Lower lobe of right lung (tissue), 2 donors: ENCODE measurements at regions not wholly inside any gene's neighbourhood (a gene's known extent, or its start where the extent isn't known, plus 50 kb on each side); places are given as distances from the start of the nearest gene placed in this dataset.
"Not testable (repeated sequence)": the region's sequence is repeated elsewhere in the genome, so short reads cannot be mapped to it uniquely, and the experiment has no call there.

Source experiments
- ATAC-seq, 2 donors: fragments of 200-7000 bp; cut with Tn5 transposase; one replicate each; pipeline ENCODE4 v1.9.1; 2020 to 2022; ENCODE audit warnings: mild to moderate bottlenecking in 2 of 2, moderate library complexity in 2 of 2
- DNase-seq: peaks from one replicate; pipeline ENCODE4 v3.0.0-alpha.2; 2020
- H3K27ac ChIP-seq: fragments of 200-600 bp; one replicate; pipeline ENCODE4 v1.8.0; 2022
- H3K27me3 ChIP-seq: fragments of 200-600 bp; one replicate; pipeline ENCODE4 v1.8.0; 2022; ENCODE audit warnings: low read depth
- H3K36me3 ChIP-seq: fragments of 200-600 bp; one replicate; pipeline ENCODE4 v1.8.0; 2022; ENCODE audit warnings: mild to moderate bottlenecking
- H3K4me1 ChIP-seq: fragments of 200-600 bp; one replicate; pipeline ENCODE4 v1.8.0; 2022
- H3K4me3 ChIP-seq: fragments of 200-600 bp; one replicate; pipeline ENCODE4 v1.8.0; 2022; ENCODE audit warnings: mild to moderate bottlenecking
- H3K9me3 ChIP-seq: fragments of 200-600 bp; one replicate; pipeline ENCODE4 v1.8.0; 2022
- intact Hi-C: fragments of 100-400 bp; cut with DNase I; formaldehyde crosslinking; loops from one replicate; pipeline ENCODE4 v1.11.0; 2022
- TF ChIP-seq, protein P1 (sequence below): fragments of 200-600 bp; IDR thresholded peaks from one replicate; pipeline ENCODE4 v1.8.0; 2022; ENCODE audit warnings: antibody characterized with exemption, mild to moderate bottlenecking
- donor health status: DM: no; HTN: yes; CAD: no; lungs with severe emphysema.

DNA sequence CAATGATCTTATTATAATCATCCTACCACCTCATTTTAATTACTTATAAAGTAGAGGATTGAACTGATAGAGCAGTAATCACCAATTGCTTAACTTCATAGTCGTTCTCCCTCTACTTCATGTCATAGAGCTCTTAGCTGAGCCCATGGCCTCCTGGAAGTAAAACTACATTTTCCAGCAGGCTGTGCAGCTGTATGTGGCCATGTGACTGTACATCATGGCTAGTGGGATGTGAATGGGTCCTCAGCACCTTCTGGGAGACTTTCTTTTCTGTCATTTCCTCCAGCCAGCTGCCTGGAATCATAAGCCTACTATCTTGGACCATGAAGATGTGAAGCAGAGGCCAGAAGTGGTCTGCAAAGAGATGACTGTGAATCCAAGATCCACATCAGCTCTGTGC is 128.7 kb upstream of the SKOR2 start:
- ATAC-seq (no peak), DNase-seq (no peak)
- Histone ChIP-seq H3K27me3 (peaks cover 3% of the 10 kb centered on the region), H3K27ac (no peak overlapping the region), H3K36me3 (no peaks in the 10 kb centered on the region), H3K4me3 (no peak overlapping the region), H3K9me3 (no peaks in the 10 kb centered on the region), H3K4me1 (no peaks in the 10 kb centered on the region)
- intact Hi-C loops: no loop called here
- TF ChIP-seq, protein P1, sequence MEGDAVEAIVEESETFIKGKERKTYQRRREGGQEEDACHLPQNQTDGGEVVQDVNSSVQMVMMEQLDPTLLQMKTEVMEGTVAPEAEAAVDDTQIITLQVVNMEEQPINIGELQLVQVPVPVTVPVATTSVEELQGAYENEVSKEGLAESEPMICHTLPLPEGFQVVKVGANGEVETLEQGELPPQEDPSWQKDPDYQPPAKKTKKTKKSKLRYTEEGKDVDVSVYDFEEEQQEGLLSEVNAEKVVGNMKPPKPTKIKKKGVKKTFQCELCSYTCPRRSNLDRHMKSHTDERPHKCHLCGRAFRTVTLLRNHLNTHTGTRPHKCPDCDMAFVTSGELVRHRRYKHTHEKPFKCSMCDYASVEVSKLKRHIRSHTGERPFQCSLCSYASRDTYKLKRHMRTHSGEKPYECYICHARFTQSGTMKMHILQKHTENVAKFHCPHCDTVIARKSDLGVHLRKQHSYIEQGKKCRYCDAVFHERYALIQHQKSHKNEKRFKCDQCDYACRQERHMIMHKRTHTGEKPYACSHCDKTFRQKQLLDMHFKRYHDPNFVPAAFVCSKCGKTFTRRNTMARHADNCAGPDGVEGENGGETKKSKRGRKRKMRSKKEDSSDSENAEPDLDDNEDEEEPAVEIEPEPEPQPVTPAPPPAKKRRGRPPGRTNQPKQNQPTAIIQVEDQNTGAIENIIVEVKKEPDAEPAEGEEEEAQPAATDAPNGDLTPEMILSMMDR: no peak

DNA sequence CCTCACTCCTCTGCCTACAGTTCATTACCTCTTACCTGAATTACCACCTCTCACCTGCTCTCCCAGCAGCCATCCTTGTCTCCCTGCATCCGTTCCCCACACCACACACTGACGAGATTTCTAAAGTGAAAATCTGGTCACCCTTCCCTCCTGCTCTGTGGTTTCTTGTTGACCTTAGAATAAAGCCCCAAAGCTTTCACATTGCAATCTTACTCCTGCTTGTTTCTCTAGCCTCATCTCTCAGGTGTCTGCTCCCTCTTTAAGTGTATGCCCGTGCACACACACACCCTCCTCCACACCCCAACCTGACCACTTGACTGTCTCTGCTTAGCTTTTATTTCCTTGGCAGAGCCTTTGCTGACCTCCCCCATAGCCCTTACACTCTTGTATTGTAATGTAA is 122.0 kb upstream of the SKOR2 start:
- DNase-seq (no peak), ATAC-seq (no peak)
- no peak overlapping the region for H3K27ac ChIP-seq
- no peaks in the 10 kb centered on the region for H3K4me1 ChIP-seq
- intact Hi-C loops: no loop called here
- H3K4me3 ChIP-seq: no peak overlapping the region
- no peaks in the 10 kb centered on the region for H3K27me3 ChIP-seq
- TF ChIP-seq, protein P1: no peak
- H3K36me3 ChIP-seq: no peaks in the 10 kb centered on the region
- no peaks in the 10 kb centered on the region for H3K9me3 ChIP-seq

DNA sequence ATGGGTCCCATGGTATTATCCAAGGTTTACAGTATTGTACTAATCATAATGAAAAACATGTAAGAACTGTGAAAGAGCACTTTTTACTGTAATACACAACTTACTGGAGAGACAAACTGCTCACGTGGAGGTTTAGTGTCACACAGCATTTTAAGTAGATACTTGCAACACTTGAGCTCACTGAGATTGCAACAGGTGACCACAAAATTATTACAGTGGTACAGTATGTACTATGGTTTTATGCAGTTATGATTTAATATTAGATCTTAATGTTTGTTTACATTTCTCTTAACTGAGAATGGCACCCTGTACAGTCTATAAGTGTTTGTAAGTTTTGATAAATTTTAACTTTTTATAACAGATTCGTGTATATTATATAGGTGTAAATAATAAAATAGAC is 118.6 kb upstream of the SKOR2 start:
- H3K9me3 ChIP-seq: peaks cover 5% of the 10 kb centered on the region
- H3K36me3 ChIP-seq: no peaks in the 10 kb centered on the region
- H3K27me3 ChIP-seq: no peaks in the 10 kb centered on the region
- TF ChIP-seq, protein P1: no peak
- ATAC-seq: peak in 1 of 2 donors; percentile 56
- H3K27ac ChIP-seq: no peak overlapping the region
- no peak for DNase-seq
- H3K4me1 ChIP-seq: no peaks in the 10 kb centered on the region
- intact Hi-C loops: no loop called here
- no peak overlapping the region for H3K4me3 ChIP-seq

DNA sequence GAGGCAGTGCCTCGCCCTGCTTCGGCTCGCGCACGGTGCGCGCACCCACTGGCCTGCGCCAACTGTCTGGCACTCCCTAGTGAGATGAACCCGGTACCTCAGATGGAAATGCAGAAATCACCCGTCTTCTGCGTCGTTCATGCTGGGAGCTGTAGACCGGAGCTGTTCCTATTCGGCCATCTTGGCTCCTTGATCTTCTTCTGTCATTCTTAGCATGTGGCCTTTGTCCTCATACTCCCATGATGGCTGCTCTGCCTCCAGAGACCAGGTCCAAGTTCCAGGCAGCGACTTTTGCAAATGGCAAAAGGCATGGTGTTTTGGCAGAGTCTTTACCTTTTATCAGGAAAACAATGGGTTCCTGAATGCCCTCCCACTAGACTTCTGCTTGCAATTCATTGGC is 102.6 kb upstream of the SKOR2 start:
- H3K9me3 ChIP-seq, DNase-seq, H3K36me3 ChIP-seq, H3K4me3 ChIP-seq, ATAC-seq, H3K4me1 ChIP-seq, H3K27ac ChIP-seq, H3K27me3 ChIP-seq, intact Hi-C loops: not testable (repeated sequence)

DNA sequence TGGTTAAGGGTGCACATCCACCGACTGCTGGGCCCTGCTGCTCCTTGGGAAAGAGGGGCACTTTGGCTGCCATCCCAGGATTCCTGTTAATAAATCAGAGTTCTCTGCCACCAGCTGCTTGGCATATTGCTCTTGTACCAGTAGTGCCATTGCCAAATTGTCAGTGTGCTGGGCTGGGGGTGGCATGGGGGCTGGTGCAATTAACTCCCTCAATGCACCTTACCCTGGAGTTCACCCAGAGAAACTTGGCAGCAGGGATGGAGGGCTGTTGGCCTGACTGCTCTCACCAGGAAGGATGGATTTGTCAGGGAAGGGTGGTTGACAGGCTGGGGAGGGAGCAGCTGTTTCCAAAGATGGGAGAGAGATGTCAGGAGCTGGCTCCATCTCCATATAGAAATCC is 94.6 kb upstream of the SKOR2 start:
- H3K9me3 ChIP-seq: no peaks in the 10 kb centered on the region
- DNase-seq (no peak), ATAC-seq (no peak)
- no peak overlapping the region for H3K27ac ChIP-seq
- H3K27me3 ChIP-seq: no peaks in the 10 kb centered on the region
- intact Hi-C loops: no loop called here
- no peak overlapping the region for H3K4me3 ChIP-seq
- TF ChIP-seq, protein P1: no peak
- no peaks in the 10 kb centered on the region for H3K4me1 ChIP-seq
- no peaks in the 10 kb centered on the region for H3K36me3 ChIP-seq

DNA sequence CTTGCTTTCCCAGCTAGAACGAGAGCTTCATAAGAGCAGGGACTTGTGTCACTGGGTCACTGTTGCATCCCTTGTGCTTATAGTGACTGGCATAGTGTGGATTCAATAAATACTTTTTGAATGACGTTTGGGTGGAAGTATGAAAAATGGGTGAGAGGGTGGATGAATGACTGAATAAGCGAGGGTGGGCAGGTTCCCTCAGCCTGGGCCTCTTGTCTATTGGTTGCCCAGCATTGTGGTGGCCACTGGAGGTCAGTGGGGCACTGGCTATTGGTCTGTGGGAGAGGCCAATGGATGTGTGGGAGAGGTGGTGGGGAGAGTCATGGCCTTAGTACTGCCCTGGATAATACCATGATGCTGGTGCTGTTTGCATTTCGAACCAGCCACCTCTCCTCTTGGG is 93.8 kb upstream of the SKOR2 start:
- no peaks in the 10 kb centered on the region for H3K36me3 ChIP-seq
- H3K4me1 ChIP-seq: no peaks in the 10 kb centered on the region
- intact Hi-C loops: no loop called here
- TF ChIP-seq, protein P1: no peak
- no peaks in the 10 kb centered on the region for H3K9me3 ChIP-seq
- H3K4me3 ChIP-seq: no peak overlapping the region
- no peak for DNase-seq
- ATAC-seq: no peak
- H3K27me3 ChIP-seq: no peaks in the 10 kb centered on the region
- no peak overlapping the region for H3K27ac ChIP-seq
